ENCODE measurements at regions not wholly inside any gene's neighbourhood (a gene's known extent, or its start where the extent isn't known, plus 50 kb on each side); places are given as distances from the start of the nearest gene placed in this dataset.

- no peaks in the 10 kb centered on the region for H3K27me3 Mint-ChIP-seq (ENCODE audit: insufficient read depth, unreplicated experiment)
- no peak overlapping the region for H3K27ac Mint-ChIP-seq (ENCODE audit: unreplicated experiment)
- H3K36me3 Mint-ChIP-seq (ENCODE audit: insufficient read depth, unreplicated experiment) = no peaks in the 10 kb centered on the region
- H3K4me3 ChIP-seq (ENCODE audit: low read depth, low read length) = no peak overlapping the region
- H3K9me3 ChIP-seq = no peaks in the 10 kb centered on the region
- ChIA-PET CTCF (no interaction called here), POLR2A (no interaction called here)
- no TSS peak for BruUV-seq (replicated peaks)
- intact Hi-C loops (cut with micrococcal nuclease; ENCODE audit: unreplicated experiment) = no loop called here
- H3K4me1 ChIP-seq = peaks cover 5% of the 10 kb centered on the region; the same call in 1 of the 2 replicates
- H3K36me3 ChIP-seq (ENCODE audit: control insufficient read depth, insufficient read depth, low read length) = no peaks in the 10 kb centered on the region
- no peaks in the 10 kb centered on the region for H3K27me3 ChIP-seq (replicated peaks; ENCODE audit: control insufficient read depth, insufficient read depth, low read length)
- DNase-seq = no peak
- H3K4me1 Mint-ChIP-seq (ENCODE audit: low read depth, unreplicated experiment) = no peaks in the 10 kb centered on the region
- no peaks in the 10 kb centered on the region for H3K9me3 Mint-ChIP-seq (ENCODE audit: unreplicated experiment)
- no peak overlapping the region for H3K4me3 Mint-ChIP-seq (ENCODE audit: unreplicated experiment)
- TF ChIP-seq CTCF (IDR thresholded peaks at IDR 0.05; ENCODE audit: insufficient read depth in 1 of 2, low read depth in 1 of 2, low read length in 1 of 2, severe bottlenecking in 1 of 2, unreplicated experiment in 1 of 2) = no peak
Measured at GRCh38 chr10:10047426-10047825, 970.2 kb upstream of the CELF2 start.

GRCh38 chr10:10053051-10053450 lies 964.6 kb upstream of the CELF2 start:
- Mint-ChIP-seq H3K27me3 (ENCODE audit: insufficient read depth, unreplicated experiment) (peaks cover 5% of the 10 kb centered on the region), H3K4me1 (ENCODE audit: low read depth, unreplicated experiment) (no peaks in the 10 kb centered on the region), H3K27ac (ENCODE audit: unreplicated experiment) (no peak overlapping the region), H3K36me3 (ENCODE audit: insufficient read depth, unreplicated experiment) (no peaks in the 10 kb centered on the region), H3K9me3 (ENCODE audit: unreplicated experiment) (no peaks in the 10 kb centered on the region), H3K4me3 (ENCODE audit: unreplicated experiment) (no peak overlapping the region)
- TF ChIP-seq CTCF (IDR thresholded peaks at IDR 0.05; ENCODE audit: insufficient read depth in 1 of 2, low read depth in 1 of 2, low read length in 1 of 2, severe bottlenecking in 1 of 2, unreplicated experiment in 1 of 2) = no peak
- no peaks in the 10 kb centered on the region for H3K36me3 ChIP-seq (ENCODE audit: control insufficient read depth, insufficient read depth, low read length)
- no peak overlapping the region for H3K4me3 ChIP-seq (ENCODE audit: low read depth, low read length)
- no peak for DNase-seq
- no peaks in the 10 kb centered on the region for H3K4me1 ChIP-seq
- intact Hi-C loops (cut with micrococcal nuclease; ENCODE audit: unreplicated experiment) = no loop called here
- ChIA-PET POLR2A (no interaction called here), CTCF (no interaction called here)
- H3K27me3 ChIP-seq (replicated peaks; ENCODE audit: control insufficient read depth, insufficient read depth, low read length) = no peaks in the 10 kb centered on the region
- BruUV-seq (replicated peaks) = no TSS peak
- no peaks in the 10 kb centered on the region for H3K9me3 ChIP-seq

DNA sequence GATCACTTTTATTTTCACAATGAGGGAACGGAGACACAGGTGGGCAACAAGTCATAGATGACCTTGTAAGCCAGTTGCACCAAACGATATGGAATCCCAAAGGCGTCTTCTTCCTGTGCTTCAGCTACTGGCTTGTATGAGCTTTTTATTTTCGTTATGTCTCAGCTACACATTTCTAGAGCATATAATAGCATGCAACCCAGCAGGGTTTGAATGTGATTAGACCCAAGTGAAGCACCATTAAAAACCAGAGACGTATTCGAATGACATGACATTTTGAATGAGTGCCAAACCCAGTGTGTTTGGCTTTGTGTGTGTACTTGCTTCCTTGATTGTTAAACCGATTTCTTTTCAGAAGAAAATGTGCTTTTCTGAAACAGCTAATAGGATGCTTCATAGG lies 963.2 kb upstream of the CELF2 start:
- POLR2A ChIA-PET = no interaction called here
- intact Hi-C loops (cut with micrococcal nuclease; ENCODE audit: unreplicated experiment) = no loop called here
- Histone ChIP-seq H3K36me3 (ENCODE audit: control insufficient read depth, insufficient read depth, low read length) (no peaks in the 10 kb centered on the region), H3K9me3 (no peaks in the 10 kb centered on the region), H3K4me3 (ENCODE audit: low read depth, low read length) (no peak overlapping the region), H3K4me1 (no peaks in the 10 kb centered on the region), H3K27me3 (replicated peaks; ENCODE audit: control insufficient read depth, insufficient read depth, low read length) (no peaks in the 10 kb centered on the region)
- H3K27ac Mint-ChIP-seq (ENCODE audit: unreplicated experiment) = no peak overlapping the region
- no peaks in the 10 kb centered on the region for H3K9me3 Mint-ChIP-seq (ENCODE audit: unreplicated experiment)
- H3K4me3 Mint-ChIP-seq (ENCODE audit: unreplicated experiment) = no peak overlapping the region
- CTCF ChIA-PET = no interaction called here
- H3K4me1 Mint-ChIP-seq (ENCODE audit: low read depth, unreplicated experiment) = no peaks in the 10 kb centered on the region
- no peaks in the 10 kb centered on the region for H3K36me3 Mint-ChIP-seq (ENCODE audit: insufficient read depth, unreplicated experiment)
- no TSS peak for BruUV-seq (replicated peaks)
- TF ChIP-seq CTCF (IDR thresholded peaks at IDR 0.05; ENCODE audit: insufficient read depth in 1 of 2, low read depth in 1 of 2, low read length in 1 of 2, severe bottlenecking in 1 of 2, unreplicated experiment in 1 of 2) = no peak
- peaks cover 5% of the 10 kb centered on the region for H3K27me3 Mint-ChIP-seq (ENCODE audit: insufficient read depth, unreplicated experiment)
- DNase-seq = no peak
